DMS153 (cell line): ENCODE measurements at regions not wholly inside any gene's neighbourhood (a gene's known extent, or its start where the extent isn't known, plus 50 kb on each side); places are given as distances from the start of the nearest gene placed in this dataset.

ENCODE experiments used
- DNase-seq: peaks from one replicate; lab custom pipeline; 2025; lab: John Stamatoyannopoulos, UW

DNA sequence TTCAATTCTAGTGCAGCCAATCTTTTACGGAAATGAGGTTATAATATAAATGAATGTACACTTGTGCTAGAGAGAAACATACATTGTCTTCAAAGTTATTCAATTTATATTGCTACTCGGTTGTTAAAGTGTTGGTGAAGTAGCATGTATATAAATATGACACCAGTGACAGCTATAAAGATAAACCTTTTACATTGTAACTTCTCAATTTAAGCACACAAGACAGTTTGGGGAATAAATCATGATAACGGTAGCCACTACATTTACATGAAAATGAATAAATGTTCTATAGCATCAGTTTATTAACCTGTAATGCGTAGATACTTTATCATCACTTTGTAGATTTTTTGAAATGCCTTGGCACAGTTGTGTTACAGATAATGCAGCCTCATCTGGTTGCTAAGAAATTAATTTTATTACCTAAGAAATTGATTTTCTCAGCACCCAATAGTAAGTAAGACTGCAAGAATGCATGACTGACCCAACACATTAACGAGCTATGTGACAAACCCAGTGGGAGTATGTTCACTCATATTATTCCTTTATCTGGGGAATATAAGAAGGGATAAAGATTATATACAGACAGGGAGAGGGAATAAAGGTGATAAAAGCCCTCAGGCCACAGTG lies 283.9 kb upstream of the NPVF start:
- no peak for DNase-seq

DNA sequence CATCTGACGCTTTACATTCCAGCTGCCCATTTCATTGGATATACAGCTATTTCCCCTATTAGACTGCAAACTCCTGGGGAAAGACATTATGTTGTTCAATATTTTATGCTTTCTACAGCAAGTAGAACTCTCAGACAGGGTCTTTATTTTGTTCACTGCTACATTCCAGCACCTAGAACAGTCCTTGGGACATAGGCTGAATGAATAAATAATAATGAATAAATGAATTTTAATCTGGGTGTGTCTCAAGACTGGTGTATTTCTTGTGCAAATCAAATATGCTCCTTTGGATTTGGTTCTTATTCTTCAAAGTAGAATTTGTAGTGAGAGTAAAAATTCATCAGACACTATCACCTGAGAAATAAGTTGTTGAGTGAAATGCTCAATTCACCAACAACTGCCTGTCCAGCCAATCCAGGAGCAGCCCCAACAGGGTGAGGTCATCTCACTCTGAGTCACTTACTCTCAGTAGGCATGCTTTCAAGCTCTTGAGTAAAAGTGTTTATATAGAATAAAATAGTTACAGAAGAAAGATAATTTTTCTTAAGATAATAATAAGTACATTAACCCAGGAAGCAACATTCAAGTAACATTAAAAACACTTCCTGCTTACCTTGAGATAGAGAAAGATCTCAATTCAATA lies 287.5 kb upstream of the NPVF start:
- no peak for DNase-seq

DNA sequence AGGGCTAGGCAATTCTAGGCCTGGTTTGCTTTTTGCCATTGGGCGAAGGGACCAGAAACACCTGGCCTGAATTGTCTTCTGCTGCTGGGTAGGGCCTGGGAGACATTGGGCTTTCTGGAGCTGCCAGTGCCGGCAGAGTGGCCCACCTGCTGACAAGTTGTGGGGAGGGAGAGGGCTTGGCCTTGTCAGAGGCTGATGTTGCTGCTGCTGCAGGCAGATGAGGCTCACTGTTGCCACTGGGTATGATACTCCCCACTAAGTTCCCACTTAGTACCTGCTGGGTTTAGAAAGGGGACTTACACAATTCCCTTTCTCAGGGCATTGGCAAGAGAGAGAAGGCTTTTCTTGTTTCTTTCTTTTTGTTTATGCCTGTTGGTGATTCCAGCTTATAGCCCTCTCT lies 289.6 kb upstream of the NPVF start:
- DNase-seq = no peak

DNA sequence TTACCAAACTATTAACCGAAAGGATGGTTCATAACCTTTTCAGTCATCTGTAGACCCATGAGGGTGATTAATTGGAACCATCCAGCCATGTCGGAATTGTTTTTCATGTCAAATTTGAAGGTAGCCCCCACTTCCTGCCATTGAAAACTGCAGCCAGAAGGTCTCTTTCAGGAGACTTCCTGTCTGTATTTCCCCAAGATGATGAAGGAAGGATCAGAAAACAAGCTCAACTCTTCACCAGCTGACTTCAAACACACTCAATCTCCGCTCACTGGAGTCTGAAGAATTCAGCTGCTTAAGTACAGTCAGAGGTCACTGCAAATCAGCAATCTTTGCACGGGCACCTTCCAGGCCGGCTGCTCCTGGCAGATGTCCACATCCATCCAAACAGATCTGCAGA lies 291.7 kb upstream of the NPVF start:
- DNase-seq = no peak

DNA sequence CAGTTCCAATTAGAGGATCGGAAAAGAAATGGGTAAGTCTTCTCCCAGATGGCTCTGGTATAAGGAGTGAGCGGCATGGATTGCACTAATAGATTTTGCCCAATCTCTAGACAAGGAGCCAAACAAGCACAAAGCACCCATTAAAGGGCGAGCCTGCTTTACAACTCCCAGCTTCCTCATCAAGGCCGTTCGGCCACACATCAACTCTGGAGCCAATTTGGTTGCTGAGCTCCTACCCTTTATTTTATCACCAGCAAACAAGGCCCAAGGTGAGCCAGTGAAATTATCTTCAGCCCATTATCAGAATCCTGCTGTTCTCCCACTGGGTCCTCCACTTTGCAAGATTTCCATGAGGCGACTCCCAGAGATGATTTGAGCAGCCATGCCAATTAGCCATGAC lies 292.2 kb upstream of the NPVF start:
- DNase-seq = no peak

DNA sequence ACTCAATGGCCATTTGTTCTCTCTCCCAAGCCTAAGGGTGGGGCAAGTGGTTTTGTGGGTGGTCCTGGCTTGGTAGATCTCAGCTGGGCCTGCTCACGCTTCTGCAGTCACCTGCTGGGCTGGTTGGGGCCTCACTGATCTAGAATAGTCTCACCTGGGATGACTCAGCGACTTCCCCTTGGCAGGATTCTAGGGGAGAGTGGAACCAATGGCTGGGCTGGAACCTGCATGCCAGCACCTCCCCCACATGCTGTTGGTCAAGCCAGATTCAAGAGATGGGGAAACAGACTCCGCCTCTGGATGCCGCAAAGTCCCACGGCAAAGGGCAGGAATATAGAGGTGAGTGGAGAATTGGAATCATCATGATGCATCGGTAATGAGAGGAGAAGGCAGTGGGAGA lies 292.9 kb upstream of the NPVF start:
- no peak for DNase-seq

DNA sequence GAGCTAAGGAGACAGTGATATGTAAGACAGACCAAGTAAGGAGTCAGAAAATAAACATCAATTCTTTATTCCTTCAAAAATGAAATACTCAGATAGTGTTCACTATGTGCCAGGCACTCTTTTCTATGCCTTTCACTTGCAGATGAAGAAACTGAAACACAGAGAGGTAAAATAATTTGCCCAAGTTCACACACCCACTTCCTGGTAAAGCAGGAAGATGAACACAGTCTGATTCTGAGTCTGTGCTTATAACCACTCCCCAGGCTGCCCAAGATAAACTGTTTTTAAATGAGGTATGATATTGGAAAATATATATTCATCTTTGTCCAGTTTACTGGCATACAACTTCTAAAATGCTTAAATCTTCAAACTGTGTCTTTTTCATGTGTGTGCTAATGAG lies 294.4 kb upstream of the NPVF start:
- no peak for DNase-seq

DNA sequence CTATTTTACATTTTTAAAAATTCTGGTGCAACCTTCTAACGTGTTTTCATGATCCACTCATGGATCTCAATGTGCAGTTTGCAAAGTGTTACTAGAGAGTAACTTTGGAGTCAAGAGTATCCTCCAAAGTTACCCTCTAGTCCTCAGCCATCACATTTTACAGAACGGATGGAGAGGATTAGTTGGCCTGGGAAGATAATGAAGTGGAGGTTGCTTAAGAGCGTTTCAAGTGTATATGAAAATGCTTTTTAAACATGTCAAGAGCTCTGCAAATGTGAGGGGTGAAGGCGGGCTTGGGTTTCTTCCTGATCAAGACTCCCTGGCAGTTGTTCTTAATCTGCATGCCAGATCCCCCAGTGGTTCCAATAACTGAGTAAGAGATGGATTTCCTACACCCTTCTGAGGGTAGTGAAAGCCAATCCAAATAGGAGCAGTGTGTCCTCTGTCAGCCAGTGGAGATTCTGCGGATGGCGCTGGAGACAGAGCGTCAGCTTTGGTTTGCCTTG lies 299.4 kb upstream of the NPVF start:
- no peak for DNase-seq

DNA sequence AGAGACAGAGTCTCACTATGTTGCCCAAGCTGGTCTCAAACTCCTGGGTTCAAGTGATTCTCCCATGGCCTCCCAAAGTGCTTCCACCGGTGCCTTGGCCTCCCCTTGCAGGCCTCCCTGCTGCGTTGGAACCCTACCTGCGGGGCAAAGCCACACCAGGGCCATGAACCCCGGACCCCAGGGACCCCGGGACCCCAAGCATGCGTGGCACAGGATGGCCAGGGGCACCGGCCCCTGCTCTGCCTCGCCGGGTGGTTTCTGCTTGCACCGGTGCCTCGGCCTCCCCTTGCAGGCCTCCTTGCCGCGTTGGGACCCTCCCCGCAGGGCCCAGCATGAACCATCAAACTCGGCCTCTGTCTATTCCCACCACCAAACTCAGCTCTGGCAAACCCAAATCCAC lies 301.0 kb upstream of the NPVF start:
- DNase-seq = no peak

DNA sequence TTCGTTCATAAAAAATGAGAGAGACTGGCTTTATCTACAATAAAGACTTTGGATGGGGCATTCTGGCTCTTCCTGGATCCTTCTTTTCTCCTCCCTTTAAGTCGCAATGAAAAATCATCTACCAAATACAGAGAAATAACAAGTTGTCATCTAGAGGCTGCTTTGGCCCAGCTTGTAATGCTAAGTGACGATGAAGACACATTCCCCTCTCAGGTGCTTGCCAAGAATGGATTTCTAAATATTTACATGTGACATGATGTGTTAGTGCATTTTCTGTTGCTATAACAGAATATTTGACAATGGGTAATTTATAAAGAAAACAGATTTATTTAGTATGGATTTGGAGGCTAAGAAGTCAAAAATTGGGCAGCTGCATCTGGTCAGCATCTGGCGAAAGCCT lies 308.6 kb upstream of the NPVF start:
- no peak for DNase-seq

DNA sequence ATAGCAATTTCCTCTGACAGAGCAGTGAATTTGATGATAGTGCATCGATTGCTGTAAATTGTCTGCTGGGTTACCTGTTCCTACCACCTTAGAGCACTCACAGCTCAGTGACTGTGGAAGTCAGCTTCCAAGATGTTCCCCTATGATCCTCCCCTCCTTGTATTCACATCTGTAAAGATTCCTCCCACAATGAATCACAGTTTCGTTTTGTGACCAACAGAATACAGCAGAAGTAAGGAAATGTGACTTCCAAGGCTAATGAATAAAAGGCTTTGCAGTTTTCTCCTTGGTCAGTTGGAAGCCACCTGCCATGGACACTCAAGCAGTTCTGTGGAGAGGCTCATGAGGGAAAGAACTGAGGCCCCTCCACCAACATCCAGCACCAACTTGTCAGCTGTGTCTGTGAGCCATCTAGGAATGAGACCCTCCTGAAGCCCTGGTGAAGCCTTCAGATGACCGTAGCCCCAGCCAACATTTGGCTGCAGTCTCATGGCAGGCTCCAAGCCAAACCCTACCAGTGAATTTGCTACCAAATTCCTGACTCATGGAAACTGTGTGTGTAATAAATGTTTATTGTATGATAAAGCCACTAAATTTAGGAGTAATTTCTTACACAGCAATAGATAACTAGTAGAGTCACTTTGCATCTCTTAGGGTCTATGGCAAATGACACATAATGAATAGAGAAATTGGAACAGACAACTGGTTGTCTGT lies 309.5 kb upstream of the NPVF start:
- no peak for DNase-seq

DNA sequence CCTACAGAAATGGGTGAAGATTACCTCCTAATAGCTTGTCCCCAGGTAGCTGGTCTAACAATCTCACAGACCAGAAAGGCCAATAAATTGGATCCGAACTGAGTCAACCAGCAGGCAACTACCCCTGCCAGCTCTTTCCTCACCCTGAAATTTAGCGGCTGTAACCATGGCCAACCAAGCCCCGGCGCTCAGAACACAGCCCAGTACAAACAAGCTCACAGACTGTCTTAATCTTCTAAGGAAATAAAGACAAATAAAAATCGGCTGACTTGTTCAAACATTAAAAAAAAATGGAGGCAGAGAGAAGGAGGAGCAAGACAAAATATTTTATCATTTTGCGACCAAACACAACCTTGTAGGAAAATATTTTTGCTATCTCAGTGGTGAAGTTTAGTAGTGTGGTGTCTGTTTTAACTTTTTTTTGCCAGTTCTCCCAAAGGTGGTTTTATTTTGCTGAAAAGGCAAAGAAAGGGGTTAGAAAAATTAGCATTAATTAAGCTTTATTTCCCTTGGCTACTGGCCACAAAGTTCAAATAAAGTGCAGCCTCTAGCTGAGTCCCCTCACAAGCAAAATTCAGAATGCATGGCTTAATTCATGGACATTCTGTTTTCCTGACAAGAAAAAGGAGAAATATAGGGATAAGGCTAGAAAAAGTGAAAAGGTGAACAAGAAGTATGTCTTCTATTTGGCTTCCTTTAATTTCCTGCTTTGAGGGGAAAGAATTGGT lies 313.0 kb upstream of the NPVF start:
- no peak for DNase-seq

DNA sequence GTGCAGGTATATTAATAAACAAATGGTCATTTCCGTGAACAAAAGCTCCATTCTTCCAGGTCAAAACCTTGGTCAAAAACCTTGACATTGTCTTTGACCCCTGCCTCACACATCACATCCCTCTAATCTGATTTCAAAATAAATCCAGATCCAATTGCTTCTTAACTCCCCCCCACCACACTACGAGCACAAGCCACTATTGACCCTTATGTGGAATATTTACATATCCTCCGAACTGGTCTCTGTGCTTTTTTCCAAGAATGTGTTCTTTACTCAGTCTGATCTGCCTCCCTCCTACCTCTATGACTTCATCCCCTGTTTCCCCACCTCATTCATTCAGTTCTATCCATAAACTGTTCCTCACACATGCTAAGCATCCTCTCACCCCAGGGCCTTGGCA lies 313.6 kb upstream of the NPVF start:
- DNase-seq = no peak

DNA sequence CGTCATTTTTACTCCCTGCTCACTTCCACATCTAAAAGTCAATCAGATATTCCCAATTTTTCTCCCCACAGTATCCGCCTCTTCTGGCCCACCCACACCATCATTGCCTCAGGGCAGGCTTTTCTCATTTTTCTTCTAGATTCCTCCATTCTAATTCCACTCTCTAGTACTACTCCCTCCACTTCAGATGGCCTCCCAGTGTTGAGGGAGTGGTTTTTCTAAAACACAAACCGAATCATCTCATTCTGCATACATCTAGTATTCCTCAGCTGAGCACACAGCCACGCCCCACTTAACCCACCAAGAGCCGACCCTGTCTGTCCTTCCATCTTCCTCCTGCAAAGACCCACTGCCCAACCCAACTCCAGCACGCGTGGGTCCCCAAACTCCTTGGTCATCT lies 314.9 kb upstream of the NPVF start:
- DNase-seq = no peak

DNA sequence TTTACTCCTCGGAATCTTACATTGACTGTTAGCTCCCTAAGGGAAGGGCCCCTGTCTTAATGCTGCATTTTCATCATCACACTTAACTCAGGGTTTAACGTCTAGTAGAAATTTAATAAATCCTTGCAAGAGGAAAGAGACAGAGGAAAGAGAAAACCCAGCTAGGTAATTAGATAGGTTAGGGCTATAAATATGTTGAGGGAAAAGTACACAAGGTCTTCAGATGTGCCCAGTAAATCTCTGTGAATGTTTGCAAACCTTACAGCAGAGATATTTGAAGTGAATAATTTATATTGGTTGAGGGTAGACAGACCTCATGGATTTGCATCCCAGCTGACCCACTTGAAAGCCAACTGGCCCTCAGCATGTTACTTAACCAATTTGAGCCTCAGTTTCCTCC lies 315.5 kb upstream of the NPVF start:
- DNase-seq = no peak

DNA sequence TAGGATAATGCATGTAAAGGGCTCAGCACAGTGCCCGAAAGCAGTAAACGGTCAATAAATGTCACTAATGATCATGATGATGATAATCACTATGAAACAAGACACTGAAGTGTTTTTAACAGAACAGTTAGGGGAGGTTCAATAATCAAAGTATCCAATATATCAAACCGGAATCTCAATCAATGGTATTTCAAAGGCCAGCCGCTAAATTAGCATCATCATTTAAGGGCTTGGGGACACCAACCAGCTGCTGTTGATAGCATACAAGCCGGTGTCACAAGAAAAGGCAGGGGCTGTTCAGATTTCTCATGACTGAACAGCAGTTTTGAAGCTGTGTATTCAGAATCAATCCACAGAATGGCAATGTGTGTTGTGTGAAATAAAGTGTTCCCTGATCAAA lies 316.0 kb upstream of the NPVF start:
- no peak for DNase-seq

DNA sequence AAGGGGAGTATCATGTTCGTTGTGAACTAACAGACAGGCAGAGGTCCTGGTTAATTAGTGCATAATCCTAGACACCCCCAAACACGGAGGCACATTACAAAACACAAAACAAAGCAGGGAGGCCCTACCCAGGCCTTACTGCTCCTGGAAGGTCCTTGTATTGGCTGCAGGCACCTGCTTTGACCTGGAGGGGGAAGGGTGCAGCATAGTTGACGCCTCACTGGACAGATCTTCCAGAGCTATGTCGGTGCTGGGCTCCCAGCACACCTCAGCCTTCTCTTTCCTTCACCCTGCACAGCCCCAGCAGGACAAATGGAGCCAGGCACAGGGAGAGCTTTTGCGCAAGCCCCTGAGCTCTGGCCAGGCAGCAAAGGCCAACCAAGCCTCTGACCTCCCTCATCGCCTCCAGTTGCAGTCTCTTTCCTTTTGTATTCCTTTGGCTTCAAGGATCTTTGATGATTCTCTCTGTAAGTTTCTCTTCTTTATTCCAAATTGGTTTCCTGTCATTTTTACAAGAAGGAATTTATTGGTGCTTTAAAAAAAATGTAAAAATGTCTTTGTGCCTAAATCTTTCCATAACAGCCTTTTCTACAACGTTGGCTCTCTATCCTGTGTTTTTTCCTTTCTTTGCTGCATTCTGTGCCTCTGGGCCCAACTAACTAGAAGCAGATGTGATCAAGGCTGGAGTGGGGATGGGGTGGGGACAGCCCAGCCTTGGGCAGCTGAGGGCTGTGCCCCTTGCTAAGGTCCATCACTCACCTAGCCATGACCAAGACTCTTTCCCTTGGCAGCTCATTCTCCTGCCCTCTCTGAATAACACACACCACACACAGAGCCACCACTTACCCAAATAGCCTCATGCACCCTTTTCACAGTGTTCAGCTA lies 317.1 kb upstream of the NPVF start:
- DNase-seq = no peak

DNA sequence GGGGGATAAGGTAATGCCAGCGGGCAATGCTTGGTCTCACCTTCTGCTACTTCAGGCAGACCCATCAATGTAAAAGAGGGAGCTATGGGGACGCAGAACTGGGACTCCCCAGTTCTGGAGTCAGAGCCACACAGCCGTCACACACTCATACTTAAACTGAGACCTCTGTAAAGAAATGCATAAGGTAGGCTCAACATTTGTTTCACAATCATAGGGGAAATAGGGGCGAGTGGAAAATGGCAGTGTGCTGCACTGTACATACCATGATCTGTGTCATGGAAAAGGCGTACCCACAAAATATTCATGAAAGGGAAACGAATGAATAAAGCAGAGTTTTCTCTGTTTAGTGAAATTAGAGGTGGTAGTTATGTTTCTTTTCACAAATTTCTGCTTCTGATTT lies 318.0 kb upstream of the NPVF start:
- no peak for DNase-seq

DNA sequence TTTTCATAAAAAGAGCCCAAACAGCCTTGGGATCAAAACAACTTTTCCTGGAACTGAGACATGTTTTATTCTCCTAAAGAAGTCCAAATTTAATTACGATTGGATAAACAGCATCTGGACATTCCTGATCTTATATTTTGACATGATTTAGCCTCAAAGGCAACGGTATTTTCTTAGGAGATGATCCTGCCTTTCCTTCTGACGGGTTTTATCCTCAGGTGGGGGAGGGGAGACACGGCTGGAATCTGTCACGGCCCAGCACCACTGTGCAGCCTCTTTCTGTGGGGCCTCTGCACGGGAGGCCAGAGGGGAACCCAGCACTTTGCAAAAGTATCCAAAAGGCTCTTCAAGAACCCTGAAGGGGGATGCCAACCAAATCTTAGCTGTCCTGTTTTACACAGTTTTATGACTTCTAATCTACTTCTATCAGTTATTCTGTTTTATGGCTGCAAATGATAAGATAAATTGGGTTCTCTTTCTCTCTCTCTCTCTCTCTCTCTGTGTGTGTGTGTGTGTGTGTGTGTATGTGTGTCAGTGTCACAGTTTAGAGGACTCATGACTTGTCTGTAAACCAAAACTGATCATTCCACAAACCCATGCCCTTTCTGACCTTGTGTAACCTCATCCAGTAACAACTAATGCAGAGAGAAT lies 321.1 kb upstream of the NPVF start:
- no peak for DNase-seq

DNA sequence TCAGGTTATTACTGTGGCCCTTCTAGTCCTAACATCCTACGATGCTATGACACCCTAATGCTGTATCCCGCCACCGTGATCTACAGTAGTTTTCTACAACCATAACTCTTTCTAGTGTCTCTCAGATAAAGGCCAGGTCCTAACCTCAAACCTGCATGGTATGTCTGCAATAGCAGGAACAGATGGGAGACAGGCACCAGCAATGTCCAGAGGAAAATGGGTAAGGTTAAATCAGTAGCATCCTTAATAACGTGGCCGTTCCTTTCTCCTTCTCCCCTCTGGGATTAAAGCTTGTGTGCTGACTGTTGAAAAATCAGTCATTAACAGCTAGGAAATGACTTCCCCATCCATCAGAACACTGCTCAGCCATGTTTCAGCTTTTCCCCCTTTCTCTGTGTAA lies 321.9 kb upstream of the NPVF start:
- DNase-seq = no peak

DNA sequence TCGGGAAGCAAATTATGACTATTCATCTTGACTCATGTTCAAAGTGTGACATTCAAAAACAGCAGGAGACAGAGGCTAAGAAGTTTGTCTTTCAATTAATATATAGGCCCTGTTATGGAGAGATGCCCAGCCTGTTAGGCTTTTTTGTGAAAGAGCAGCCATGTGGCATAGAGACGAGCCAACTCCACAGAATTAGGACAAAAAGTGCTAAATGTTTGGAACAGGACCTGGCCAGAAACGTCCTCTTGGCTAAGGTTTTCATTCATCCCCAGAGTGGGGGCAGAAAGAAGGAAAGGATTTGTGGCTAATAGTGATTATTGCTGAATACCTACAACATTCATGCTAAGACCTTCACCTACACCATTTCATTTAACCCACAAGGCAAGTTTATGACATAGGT lies 324.7 kb upstream of the NPVF start:
- DNase-seq = no peak
